ENCODE measurements at regions not wholly inside any gene's neighbourhood (a gene's known extent, or its start where the extent isn't known, plus 50 kb on each side); places are given as distances from the start of the nearest gene placed in this dataset.
"Not testable (repeated sequence)": the region's sequence is repeated elsewhere in the genome, so short reads cannot be mapped to it uniquely, and the experiment has no call there.

DNA sequence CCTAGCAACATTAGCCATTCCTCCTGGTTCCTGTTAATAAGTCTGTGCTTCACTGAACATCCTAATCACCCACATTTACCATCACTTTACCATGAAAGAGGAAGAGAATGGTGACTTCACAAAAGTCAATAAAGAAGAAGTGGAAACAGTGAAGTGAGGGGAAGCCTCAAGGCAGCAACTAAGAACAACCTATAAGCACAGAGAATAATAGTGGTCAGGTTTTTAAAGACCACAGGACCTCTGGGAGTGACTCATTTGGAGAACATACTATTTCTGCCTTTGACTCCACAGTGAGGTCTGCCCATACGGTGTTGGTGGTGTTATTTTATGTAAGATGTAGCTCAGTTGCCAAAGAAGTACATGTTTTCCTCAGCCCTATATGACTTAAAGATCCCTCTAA lies 86.0 kb upstream of the TET2 start:
- no peak for FAIRE-seq

DNA sequence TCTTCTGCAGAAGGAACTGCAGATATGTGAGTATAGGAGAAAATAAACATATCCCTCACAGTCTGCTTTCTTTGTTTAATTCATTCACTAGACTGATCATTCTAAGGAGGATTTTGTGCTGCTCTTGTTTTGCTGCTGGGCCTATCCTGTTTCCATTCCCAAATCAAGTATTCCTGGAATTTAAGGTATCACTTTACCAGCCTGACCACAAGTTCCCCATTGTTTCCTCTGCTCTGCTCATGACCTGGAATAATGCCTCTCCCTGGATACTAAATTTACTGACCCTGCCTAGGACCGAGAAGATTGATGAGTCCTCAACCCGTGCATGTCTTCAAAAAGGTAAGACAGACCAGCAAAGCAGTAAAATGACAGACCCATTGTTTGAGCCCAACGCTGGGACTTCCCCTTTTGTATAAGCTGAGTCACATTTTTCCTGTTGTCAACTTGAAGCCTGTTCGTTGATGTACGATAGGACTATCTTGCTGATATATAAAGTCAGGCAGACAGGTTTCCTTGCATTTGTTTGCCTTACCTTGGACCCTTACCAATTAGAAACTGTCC lies 85.5 kb upstream of the TET2 start:
- no peak for FAIRE-seq

DNA sequence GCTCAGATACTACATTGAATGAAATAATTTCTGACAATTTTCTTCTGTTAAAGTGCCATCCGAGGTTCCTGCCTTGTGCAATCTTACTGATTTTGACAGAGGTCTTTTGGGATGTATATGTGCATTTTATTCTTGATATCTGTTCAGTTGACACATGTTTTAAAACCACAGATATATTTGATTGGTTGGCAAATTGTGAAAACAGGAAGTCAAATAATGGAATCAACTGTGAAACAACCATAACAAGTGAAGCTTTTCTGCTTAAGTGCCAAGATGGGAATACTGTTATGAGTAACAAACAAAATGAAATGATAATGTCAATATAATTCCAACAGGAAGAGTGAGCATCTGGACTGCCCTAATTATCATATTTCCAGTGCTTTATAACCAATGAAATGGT lies 84.9 kb upstream of the TET2 start:
- no peak for FAIRE-seq

DNA sequence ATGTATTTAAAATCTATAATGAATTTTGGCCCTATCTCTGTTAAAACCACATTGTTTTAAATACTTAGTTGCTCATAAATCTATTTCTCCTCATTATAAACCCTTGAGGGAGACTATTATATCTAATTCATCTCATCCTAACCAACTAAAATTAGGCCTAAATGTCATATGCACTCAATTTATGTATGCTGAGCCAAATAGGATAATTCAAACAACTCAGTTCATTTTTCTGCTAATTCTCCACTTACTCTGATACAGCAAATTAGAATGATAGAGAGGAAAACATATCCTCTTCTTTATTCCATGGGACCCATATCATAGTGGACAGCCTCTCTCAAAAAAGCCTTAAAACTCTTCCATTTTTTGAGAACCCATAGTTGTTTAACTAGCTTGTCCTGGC lies 80.3 kb upstream of the TET2 start:
- FAIRE-seq: peak; percentile 60

DNA sequence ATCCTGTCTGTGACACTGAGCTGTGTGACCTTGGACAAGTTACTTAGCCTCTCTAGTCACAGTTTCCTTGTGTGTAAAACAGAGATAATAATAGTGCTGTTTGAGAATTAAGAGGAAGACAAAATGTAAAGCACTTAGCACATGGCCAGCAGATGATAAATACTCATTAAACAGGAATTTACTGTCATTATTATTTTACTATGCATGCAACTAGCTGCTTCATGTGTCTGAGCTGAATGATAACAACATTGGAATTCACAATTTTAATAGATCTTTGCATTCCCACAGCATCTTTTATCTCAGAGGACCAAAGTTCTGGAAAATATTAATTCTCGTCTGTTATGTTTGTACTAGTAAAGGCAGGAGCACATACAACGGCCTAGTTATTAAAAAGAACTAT lies 79.2 kb upstream of the TET2 start:
- FAIRE-seq: no peak

DNA sequence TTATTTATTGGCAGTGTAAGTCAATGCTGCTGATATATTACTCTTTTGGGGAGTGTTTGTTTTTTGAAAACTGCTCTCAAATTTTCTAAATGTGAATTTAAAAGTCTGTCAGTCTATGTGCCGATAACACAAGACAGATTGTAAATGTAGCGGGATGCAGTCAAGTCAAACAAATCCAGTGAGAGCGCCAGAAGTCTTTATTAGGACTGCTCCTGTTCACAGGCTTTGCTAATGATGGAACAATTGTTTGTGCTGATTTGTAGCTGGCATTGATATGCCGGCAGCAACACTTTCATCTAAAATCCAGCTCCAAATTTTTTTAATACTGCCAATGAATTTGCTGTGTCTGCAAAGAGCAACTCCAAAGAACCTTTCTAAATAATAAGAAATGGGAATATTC lies 78.7 kb upstream of the TET2 start:
- no peak for FAIRE-seq

DNA sequence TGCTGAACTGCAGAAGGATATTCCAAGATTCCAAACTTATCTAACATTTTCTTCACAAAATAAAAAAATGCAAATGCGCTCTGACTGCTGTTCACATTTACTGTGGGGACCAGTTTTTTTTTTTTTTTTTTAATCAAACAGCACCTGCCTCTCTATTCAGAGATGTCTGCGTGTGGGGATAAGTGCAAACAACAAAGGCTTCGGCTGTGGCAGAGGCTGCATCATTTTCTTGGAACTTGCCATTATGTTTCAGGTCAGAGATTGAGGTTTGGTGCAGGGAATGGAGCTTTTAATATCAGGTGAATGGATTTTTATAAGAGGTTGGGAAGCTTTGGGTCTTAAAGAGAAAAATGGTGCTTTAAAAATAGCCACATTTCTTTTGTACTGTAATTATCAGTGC lies 78.2 kb upstream of the TET2 start:
- FAIRE-seq: no peak

DNA sequence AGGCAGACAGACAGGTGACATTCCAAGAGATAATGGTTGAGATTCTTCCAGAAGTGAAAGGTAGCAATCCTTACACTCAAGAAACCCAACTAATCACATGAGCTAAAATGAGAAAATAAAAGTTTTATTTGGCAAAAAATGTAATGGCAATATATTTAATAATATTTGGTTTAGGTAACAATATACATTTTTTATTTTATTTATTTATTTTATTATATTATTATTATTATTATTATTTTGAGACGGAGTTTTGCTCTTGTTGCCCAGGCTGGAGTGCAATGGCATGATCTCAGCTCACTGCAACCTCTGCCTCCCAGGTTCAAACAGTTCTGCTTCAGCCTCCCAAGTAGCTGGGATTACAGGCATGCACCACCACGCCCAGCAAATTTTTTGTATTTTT lies 74.6 kb upstream of the TET2 start:
- not testable (repeated sequence) for FAIRE-seq

DNA sequence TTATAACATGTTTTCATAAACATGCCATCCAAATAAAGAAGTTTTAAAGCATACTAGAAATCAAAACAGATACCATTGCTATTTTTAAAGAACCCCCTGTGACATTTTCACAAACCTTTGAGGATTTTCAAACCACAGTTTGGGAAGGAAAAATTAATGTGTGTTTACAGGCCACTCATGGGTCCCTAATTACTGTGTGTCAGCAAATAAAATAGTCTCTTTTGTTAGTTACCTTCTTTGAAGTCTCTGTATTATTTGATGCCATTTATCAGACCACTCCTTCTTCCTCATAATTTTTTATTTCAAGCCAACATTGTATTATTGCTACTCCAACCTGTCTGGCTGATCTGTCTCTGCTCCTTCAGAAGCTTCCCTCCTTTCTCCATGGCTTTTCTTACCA lies 72.6 kb upstream of the TET2 start:
- no peak for FAIRE-seq

DNA sequence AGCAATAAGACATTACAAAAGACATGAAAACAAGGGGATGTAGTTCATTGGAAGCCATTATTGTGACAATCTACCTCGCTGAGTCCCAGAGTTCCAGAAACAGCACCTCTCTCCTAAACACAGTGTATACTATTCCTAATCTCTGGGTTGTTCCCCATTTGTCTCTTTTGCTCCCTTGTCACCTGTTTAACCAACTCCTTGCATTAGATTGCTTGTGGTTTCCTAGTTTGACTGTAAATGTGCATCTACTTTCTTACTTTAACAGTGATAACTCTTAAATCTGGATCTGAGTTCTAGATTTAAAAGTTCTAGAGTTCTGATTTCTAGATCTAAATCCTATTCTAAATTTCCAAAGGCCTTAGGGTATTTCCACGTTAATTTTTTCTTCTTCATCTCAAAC lies 71.6 kb upstream of the TET2 start:
- FAIRE-seq: no peak

DNA sequence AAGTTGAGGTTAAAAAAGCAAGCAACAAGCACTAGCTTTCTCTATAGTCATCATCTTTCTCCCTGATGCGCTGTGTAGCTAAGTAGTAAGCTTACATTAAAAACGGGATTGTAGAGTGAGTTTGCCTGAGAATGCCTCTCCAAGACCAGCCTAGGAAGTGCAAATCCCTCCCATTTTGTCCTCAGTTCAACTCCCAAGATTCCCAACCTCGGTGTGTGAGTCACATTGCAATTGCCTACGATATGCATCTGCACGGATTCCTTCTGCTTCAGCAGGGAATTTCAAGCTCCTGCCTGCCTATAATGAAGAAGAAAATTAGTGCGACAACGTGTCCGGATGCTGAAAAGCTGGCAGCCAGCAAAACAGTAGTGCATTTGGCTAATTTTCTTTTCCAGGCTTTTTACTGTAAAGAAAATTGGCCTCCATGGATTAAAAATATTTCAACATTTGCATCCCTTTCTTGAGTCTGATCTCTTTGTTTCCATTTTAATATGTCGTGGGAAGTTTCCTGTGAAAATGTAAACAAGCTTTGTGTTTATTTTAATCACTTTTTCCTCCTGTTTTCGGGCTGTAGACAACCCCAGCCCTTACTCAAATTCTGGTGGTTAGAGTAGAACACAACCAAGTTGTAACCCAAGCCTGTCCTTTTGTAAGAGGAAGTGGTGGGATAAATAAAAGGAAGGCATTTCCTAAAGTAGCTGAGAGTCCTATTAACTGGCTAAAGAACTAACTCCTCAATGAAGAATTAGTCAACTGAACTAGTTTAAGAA lies 58.4 kb upstream of the TET2 start:
- no peak for FAIRE-seq

DNA sequence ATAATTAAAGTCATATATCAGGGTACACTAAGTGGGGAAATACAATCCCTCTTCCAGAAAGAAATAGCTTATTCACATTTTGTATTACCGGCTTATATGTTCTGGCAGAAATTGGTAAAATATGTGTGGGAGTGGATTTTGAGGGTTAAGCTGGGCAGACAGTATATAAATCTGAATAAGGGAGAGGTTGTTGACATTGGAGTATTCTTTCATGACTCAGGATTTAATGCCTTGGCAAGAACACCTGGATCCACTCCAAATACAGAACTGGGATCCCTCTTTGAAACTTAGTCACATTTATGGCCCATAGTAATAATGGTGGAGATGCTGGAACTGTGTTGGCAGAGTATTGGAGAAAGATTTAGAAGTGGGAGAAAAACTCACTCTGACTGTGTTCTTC lies 54.3 kb upstream of the TET2 start:
- FAIRE-seq: no peak

DNA sequence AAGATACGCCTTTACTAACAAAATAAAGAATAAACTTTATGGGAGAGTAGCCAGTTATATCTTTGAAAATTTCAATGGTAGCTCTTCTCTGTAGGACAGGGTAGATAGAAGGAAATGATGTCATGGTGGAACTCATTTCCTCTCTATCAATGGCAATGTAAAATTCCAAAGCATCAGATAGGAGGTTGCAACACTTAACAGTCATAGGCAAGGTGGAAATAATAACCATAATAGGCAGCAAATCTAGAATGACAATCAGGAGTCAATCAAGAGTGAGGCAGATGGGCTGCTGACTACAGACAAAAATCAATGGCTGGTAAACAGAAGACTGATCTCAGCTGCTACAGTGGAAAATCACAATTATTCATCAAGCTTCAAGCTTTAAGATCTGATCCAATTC lies 53.9 kb upstream of the TET2 start:
- no peak for FAIRE-seq

DNA sequence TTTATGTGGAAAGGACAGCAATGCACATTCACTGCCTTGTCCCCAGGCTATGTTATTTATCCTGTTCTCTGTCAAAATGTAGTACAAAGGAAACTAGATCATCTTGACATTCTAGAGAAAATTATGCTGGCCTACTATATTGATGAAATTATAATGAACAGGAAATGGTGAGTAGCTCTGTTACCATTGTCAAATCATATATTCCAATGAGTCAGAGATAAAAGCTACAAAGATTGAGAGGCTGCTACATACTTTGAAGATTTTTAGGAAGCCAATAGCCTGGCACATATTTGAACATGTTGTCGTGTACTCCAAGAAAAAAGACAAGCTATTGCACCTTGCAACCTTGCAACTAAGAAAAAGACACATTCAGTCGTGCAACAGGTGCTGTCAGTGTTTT lies 52.7 kb upstream of the TET2 start:
- FAIRE-seq: no peak
